ENCODE measurements at regions not wholly inside any gene's neighbourhood (a gene's known extent, or its start where the extent isn't known, plus 50 kb on each side); places are given as distances from the start of the nearest gene placed in this dataset.

DNA sequence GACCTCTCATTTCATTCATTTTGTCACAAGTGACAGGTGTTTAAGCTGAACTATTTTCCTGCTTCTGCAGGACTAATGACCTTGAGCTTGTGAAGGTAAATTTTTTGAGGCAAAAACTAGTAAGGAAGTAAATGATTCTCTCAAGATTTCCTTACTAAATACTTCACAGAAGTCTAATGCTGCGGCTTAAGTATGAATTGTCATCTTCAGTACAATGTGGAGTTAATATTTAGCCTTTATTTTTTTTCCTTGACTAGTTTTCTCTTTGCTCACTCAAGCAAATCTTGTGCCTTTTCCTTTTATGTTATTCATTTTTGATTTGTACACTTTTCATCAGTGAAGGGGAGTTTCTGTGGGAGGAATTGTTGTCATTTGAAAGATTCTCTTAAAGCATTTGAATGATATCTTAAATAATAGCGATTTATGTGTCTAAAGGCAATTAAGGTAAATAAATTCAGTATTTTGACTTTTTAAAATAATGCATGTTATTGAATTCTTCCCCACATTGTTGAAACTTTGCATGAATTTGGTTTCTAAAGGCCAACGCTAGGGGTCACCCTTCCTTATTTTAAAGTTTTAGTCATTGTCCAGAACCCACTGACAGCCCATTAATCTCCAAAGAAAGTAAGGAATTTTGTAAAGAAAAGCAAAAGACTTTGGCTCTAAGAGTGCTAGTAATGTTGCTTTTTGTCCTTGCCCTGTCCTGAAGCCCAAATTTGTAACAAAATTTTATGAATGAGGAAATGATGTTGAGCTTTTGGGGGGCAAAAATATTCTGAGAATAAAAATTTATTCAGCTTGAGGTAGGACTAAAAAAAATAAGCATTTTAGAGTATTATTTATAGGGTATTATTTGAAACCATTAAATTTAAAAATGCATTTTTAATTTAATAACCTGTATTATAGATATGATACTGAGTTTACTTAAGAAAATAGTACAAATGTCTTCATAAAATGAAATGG lies 157.4 kb upstream of the LAMA2 start:
- TF ChIP-seq, protein P1, sequence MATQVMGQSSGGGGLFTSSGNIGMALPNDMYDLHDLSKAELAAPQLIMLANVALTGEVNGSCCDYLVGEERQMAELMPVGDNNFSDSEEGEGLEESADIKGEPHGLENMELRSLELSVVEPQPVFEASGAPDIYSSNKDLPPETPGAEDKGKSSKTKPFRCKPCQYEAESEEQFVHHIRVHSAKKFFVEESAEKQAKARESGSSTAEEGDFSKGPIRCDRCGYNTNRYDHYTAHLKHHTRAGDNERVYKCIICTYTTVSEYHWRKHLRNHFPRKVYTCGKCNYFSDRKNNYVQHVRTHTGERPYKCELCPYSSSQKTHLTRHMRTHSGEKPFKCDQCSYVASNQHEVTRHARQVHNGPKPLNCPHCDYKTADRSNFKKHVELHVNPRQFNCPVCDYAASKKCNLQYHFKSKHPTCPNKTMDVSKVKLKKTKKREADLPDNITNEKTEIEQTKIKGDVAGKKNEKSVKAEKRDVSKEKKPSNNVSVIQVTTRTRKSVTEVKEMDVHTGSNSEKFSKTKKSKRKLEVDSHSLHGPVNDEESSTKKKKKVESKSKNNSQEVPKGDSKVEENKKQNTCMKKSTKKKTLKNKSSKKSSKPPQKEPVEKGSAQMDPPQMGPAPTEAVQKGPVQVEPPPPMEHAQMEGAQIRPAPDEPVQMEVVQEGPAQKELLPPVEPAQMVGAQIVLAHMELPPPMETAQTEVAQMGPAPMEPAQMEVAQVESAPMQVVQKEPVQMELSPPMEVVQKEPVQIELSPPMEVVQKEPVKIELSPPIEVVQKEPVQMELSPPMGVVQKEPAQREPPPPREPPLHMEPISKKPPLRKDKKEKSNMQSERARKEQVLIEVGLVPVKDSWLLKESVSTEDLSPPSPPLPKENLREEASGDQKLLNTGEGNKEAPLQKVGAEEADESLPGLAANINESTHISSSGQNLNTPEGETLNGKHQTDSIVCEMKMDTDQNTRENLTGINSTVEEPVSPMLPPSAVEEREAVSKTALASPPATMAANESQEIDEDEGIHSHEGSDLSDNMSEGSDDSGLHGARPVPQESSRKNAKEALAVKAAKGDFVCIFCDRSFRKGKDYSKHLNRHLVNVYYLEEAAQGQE (IDR thresholded peaks at IDR 0.05; ENCODE audit: low read depth) = no peak
- TF ChIP-seq RAD21 (IDR thresholded peaks at IDR 0.05; ENCODE audit: low read depth) (peak; percentile 46), CEBPB (IDR thresholded peaks at IDR 0.05) (no peak), FOXM1 (IDR thresholded peaks at IDR 0.05; ENCODE audit: borderline replicate concordance, low read depth) (no peak), TAF1 (IDR thresholded peaks at IDR 0.05; ENCODE audit: low read depth) (no peak), EP300 (IDR thresholded peaks at IDR 0.05; ENCODE audit: borderline replicate concordance) (no peak), TCF12 (IDR thresholded peaks at IDR 0.05; ENCODE audit: low read depth) (no peak), NFIC (IDR thresholded peaks at IDR 0.05) (no peak), YY1 (IDR thresholded peaks at IDR 0.05; ENCODE audit: low read depth) (no peak)
- TF ChIP-seq, protein P2, sequence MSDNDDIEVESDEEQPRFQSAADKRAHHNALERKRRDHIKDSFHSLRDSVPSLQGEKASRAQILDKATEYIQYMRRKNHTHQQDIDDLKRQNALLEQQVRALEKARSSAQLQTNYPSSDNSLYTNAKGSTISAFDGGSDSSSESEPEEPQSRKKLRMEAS (IDR thresholded peaks at IDR 0.05) = no peak
- TF ChIP-seq, protein P3, sequence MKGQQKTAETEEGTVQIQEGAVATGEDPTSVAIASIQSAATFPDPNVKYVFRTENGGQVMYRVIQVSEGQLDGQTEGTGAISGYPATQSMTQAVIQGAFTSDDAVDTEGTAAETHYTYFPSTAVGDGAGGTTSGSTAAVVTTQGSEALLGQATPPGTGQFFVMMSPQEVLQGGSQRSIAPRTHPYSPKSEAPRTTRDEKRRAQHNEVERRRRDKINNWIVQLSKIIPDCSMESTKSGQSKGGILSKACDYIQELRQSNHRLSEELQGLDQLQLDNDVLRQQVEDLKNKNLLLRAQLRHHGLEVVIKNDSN (IDR thresholded peaks at IDR 0.05) = no peak

Measured in Ishikawa (cell line).